Type B pancreatic cell (in vitro differentiated cells): ENCODE measurements at regions not wholly inside any gene's neighbourhood (a gene's known extent, or its start where the extent isn't known, plus 50 kb on each side); places are given as distances from the start of the nearest gene placed in this dataset.

ENCODE experiments used
- DNase-seq: peaks from one replicate; pipeline ENCODE4 v3.0.0; 2021; ENCODE audit warnings: mixed read lengths; ENCODE audit not compliant: unreplicated experiment; ENCODE audit errors: extremely low spot score
- H3K27ac Mint-ChIP-seq: 2 replicates; pipeline ENCODE4 v1.8.0; 2021; ENCODE audit warnings: mild to moderate bottlenecking, mixed read lengths
- H3K27me3 Mint-ChIP-seq: 2 replicates; pipeline ENCODE4 v1.8.0; 2021; ENCODE audit warnings: mixed read lengths
- H3K36me3 Mint-ChIP-seq: 2 replicates; pipeline ENCODE4 v1.8.0; 2021; ENCODE audit warnings: mixed read lengths
- H3K4me1 Mint-ChIP-seq: one replicate; pipeline ENCODE4 v1.8.0; 2021; ENCODE audit warnings: mixed read lengths; ENCODE audit not compliant: unreplicated experiment
- H3K4me3 Mint-ChIP-seq: 2 replicates; pipeline ENCODE4 v1.8.0; 2021; ENCODE audit warnings: mild to moderate bottlenecking, mixed read lengths
- H3K9me3 Mint-ChIP-seq: 2 replicates; pipeline ENCODE4 v1.8.0; 2021; ENCODE audit warnings: mixed read lengths
- CTCF ChIP-seq: fragments of 200-600 bp; sonication (generic); conservative IDR thresholded peaks from 2 replicates; pipeline ENCODE4 v1.5.0; 2021; ENCODE audit warnings: antibody characterized with exemption, mild to moderate bottlenecking

GRCh38 chr9:109941771-109942170 lies 161.8 kb downstream of the PALM2AKAP2 start:
- Mint-ChIP-seq H3K27me3 (no peaks in the 10 kb centered on the region), H3K9me3 (no peaks in the 10 kb centered on the region), H3K36me3 (peaks cover 8% of the 10 kb centered on the region), H3K4me1 (peaks cover 7% of the 10 kb centered on the region), H3K27ac (no peak overlapping the region), H3K4me3 (no peak overlapping the region)
- no peak for TF ChIP-seq CTCF
- DNase-seq: no peak

- Mint-ChIP-seq H3K4me3 (no peak overlapping the region), H3K9me3 (no peaks in the 10 kb centered on the region), H3K27ac (no peak overlapping the region), H3K4me1 (peaks cover 7% of the 10 kb centered on the region), H3K27me3 (no peaks in the 10 kb centered on the region), H3K36me3 (peaks cover 8% of the 10 kb centered on the region)
- DNase-seq: no peak
- no peak for TF ChIP-seq CTCF
These were observed 165.6 kb downstream of the PALM2AKAP2 start for GRCh38 chr9:109945573-109945972.

- no peak overlapping the region for H3K27ac Mint-ChIP-seq
- peaks cover 7% of the 10 kb centered on the region for H3K36me3 Mint-ChIP-seq
- H3K4me1 Mint-ChIP-seq: peaks cover 7% of the 10 kb centered on the region
- no peaks in the 10 kb centered on the region for H3K9me3 Mint-ChIP-seq
- no peak overlapping the region for H3K4me3 Mint-ChIP-seq
- H3K27me3 Mint-ChIP-seq: no peaks in the 10 kb centered on the region
- no peak for TF ChIP-seq CTCF
- DNase-seq: no peak
These were observed 168.5 kb downstream of the PALM2AKAP2 start for GRCh38 chr9:109948453-109948852.

GRCh38 chr9:109950710-109951443 lies 170.9 kb downstream of the PALM2AKAP2 start:
- TF ChIP-seq CTCF: no peak
- Mint-ChIP-seq H3K27me3 (no peaks in the 10 kb centered on the region), H3K4me1 (no peaks in the 10 kb centered on the region), H3K4me3 (no peak overlapping the region), H3K9me3 (no peaks in the 10 kb centered on the region), H3K27ac (no peak overlapping the region), H3K36me3 (peaks cover 3% of the 10 kb centered on the region)
- no peak for DNase-seq

GRCh38 chr9:109953300-109953699 lies 173.3 kb downstream of the PALM2AKAP2 start:
- H3K27me3 Mint-ChIP-seq: no peaks in the 10 kb centered on the region
- no peaks in the 10 kb centered on the region for H3K9me3 Mint-ChIP-seq
- H3K27ac Mint-ChIP-seq: no peak overlapping the region
- no peak for TF ChIP-seq CTCF
- H3K4me1 Mint-ChIP-seq: peaks cover 8% of the 10 kb centered on the region
- peaks cover 3% of the 10 kb centered on the region for H3K36me3 Mint-ChIP-seq
- no peak overlapping the region for H3K4me3 Mint-ChIP-seq
- no peak for DNase-seq
